ENCODE measurements at regions not wholly inside any gene's neighbourhood (a gene's known extent, or its start where the extent isn't known, plus 50 kb on each side); places are given as distances from the start of the nearest gene placed in this dataset.
"Not testable (repeated sequence)": the region's sequence is repeated elsewhere in the genome, so short reads cannot be mapped to it uniquely, and the experiment has no call there.

- Histone ChIP-seq H3K36me3 (ENCODE audit: control insufficient read depth, insufficient read depth, low read length) (no peaks in the 10 kb centered on the region), H3K9ac (no peak overlapping the region), H2AFZ (no peak overlapping the region), H3K4me3 (ENCODE audit: low read depth, low read length) (no peak overlapping the region), H3K27me3 (ENCODE audit: control insufficient read depth, insufficient read depth, low read length) (no peaks in the 10 kb centered on the region), H3K9me3 (ENCODE audit: control insufficient read depth, low read length) (no peaks in the 10 kb centered on the region), H3K4me2 (ENCODE audit: low read length) (no peak overlapping the region), H3K79me2 (no peaks in the 10 kb centered on the region), H3K27ac (no peak overlapping the region), H3K4me1 (no peaks in the 10 kb centered on the region)
- no peak for TF ChIP-seq CTCF (IDR thresholded peaks at IDR 0.05)
These were observed 827.0 kb downstream of the C12orf50 start for GRCh38 chr12:87202189-87202588.

- H3K27me3 ChIP-seq (ENCODE audit: control insufficient read depth, insufficient read depth, low read length), result no peaks in the 10 kb centered on the region
- TF ChIP-seq CTCF (IDR thresholded peaks at IDR 0.05), result no peak
These were observed 827.6 kb downstream of the C12orf50 start for GRCh38 chr12:87201598-87201997.

DNA sequence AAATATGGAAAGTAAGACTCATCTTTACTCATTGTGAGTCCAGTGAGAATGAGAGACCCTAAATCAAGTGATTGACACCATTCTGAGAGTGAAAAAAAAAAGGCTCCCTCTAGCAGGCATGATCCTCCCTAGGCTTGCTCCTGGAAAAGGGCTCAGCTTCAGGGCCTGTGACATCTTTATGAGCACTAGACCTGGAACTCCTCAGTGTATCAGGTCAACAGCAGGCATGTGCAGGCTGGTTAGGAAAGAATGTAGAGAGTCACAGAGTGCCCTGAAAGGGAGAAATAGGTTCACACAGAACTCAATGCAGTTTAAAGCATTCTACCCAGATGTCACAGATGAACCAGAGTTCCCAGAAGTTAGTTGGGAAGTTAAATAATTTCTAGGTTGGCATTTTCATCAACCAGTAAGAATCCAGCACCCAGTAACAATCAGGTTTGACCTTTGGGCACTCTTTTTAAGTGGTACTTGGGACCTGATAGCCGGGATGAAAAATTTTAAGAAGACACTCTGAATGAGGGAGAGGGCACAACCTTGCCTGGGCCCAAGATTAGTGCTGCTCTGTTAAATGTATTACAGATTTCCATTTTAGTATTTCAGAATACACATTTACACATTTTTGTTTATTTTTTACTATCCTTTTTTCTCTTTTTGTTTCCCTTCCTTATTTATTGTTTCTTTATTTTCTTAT is 828.8 kb downstream of the C12orf50 start:
- H3K27ac ChIP-seq, result no peak overlapping the region
- H3K4me2 ChIP-seq (ENCODE audit: low read length), result no peak overlapping the region
- H2AFZ ChIP-seq, result no peak overlapping the region
- no peak for TF ChIP-seq CTCF (IDR thresholded peaks at IDR 0.05)
- no peaks in the 10 kb centered on the region for H3K79me2 ChIP-seq
- no peaks in the 10 kb centered on the region for H3K9me3 ChIP-seq (ENCODE audit: control insufficient read depth, low read length)
- no peaks in the 10 kb centered on the region for H3K27me3 ChIP-seq (ENCODE audit: control insufficient read depth, insufficient read depth, low read length)
- H3K4me1 ChIP-seq, result no peaks in the 10 kb centered on the region
- no peak overlapping the region for H3K9ac ChIP-seq
- no peak overlapping the region for H3K4me3 ChIP-seq (ENCODE audit: low read depth, low read length)
- H3K36me3 ChIP-seq (ENCODE audit: control insufficient read depth, insufficient read depth, low read length), result no peaks in the 10 kb centered on the region

More at GRCh38 chr12:87201598-87201997, 827.6 kb downstream of the C12orf50 start:
- no peaks in the 10 kb centered on the region for H3K36me3 ChIP-seq (ENCODE audit: control insufficient read depth, insufficient read depth, low read length)
- H3K4me1 ChIP-seq, result no peaks in the 10 kb centered on the region
- no peak overlapping the region for H3K27ac ChIP-seq
- no peaks in the 10 kb centered on the region for H3K79me2 ChIP-seq
- no peak overlapping the region for H2AFZ ChIP-seq
- H3K4me3 ChIP-seq (ENCODE audit: low read depth, low read length), result no peak overlapping the region
- H3K4me2 ChIP-seq (ENCODE audit: low read length), result no peak overlapping the region
- H3K9ac ChIP-seq, result no peak overlapping the region
- H3K9me3 ChIP-seq (ENCODE audit: control insufficient read depth, low read length), result no peaks in the 10 kb centered on the region

- Histone ChIP-seq H3K4me2 (ENCODE audit: low read length) (no peak overlapping the region), H3K36me3 (ENCODE audit: control insufficient read depth, insufficient read depth, low read length) (no peaks in the 10 kb centered on the region), H3K27me3 (ENCODE audit: control insufficient read depth, insufficient read depth, low read length) (no peaks in the 10 kb centered on the region), H3K4me3 (ENCODE audit: low read depth, low read length) (no peak overlapping the region), H3K9me3 (ENCODE audit: control insufficient read depth, low read length) (no peaks in the 10 kb centered on the region), H2AFZ (no peak overlapping the region), H3K9ac (no peak overlapping the region), H3K27ac (no peak overlapping the region), H3K4me1 (no peaks in the 10 kb centered on the region), H3K79me2 (no peaks in the 10 kb centered on the region)
- TF ChIP-seq CTCF (IDR thresholded peaks at IDR 0.05), result no peak
These were observed 831.0 kb downstream of the C12orf50 start for GRCh38 chr12:87198181-87198580.

DNA sequence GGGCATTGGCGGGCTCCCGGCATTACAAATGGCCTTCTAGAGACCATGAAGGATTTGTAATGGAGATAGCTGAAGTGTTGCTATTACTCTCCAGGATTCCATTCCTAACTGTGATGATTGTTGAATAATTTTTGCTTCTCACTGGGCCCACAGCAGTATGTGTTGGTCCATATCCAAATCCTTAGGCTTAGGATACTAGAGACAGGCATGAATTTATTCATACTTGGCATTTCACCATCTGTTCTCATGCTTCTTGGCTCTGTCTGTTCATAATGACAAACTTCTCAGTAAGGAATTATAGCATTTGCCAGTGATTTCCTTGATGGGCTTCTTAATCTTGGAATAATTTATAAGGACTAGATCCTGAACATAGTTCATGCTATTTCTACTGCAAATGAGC is 832.9 kb downstream of the C12orf50 start:
- no peaks in the 10 kb centered on the region for H3K9me3 ChIP-seq (ENCODE audit: control insufficient read depth, low read length)
- no peak overlapping the region for H3K4me3 ChIP-seq (ENCODE audit: low read depth, low read length)
- no peaks in the 10 kb centered on the region for H3K4me1 ChIP-seq
- no peaks in the 10 kb centered on the region for H3K27me3 ChIP-seq (ENCODE audit: control insufficient read depth, insufficient read depth, low read length)
- H3K27ac ChIP-seq, result no peak overlapping the region
- no peak overlapping the region for H2AFZ ChIP-seq
- no peaks in the 10 kb centered on the region for H3K79me2 ChIP-seq
- TF ChIP-seq CTCF (IDR thresholded peaks at IDR 0.05), result no peak
- H3K36me3 ChIP-seq (ENCODE audit: control insufficient read depth, insufficient read depth, low read length), result no peaks in the 10 kb centered on the region
- H3K9ac ChIP-seq, result no peak overlapping the region
- H3K4me2 ChIP-seq (ENCODE audit: low read length), result no peak overlapping the region

DNA sequence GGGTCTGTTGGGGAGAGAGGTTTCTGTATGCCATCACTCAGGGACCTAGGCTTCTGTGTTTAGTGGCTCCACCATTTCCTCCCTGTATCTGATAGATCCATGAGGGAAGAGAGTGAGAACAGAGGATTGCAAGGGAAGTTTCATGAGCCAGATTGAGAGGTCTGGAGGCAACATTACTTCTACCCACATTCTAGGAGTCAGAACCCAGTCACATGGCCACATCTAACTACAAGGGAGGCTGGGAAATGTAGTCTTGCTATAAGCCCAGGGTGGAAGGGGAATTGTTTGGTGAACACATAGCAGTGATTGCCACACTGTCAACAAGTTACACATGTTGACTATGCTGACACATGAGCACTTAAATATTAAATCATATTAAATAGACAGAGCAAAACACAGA is 834.8 kb downstream of the C12orf50 start:
- not testable (repeated sequence) for H3K4me3 ChIP-seq (ENCODE audit: low read depth, low read length); H3K9ac ChIP-seq; H3K4me1 ChIP-seq; H3K9me3 ChIP-seq (ENCODE audit: control insufficient read depth, low read length); H3K36me3 ChIP-seq (ENCODE audit: control insufficient read depth, insufficient read depth, low read length); H3K27ac ChIP-seq; H2AFZ ChIP-seq; H3K4me2 ChIP-seq (ENCODE audit: low read length); H3K27me3 ChIP-seq (ENCODE audit: control insufficient read depth, insufficient read depth, low read length); H3K79me2 ChIP-seq

All from parathyroid adenoma (tissue), 2 donors.